Myocyte (in vitro differentiated cells): ENCODE measurements at regions not wholly inside any gene's neighbourhood (a gene's known extent, or its start where the extent isn't known, plus 50 kb on each side); places are given as distances from the start of the nearest gene placed in this dataset.

Experiments used
- DNase-seq: peaks from one replicate; pipeline ENCODE4 v3.0.0-alpha.2; 2012; ENCODE audit warnings: low read depth

DNA sequence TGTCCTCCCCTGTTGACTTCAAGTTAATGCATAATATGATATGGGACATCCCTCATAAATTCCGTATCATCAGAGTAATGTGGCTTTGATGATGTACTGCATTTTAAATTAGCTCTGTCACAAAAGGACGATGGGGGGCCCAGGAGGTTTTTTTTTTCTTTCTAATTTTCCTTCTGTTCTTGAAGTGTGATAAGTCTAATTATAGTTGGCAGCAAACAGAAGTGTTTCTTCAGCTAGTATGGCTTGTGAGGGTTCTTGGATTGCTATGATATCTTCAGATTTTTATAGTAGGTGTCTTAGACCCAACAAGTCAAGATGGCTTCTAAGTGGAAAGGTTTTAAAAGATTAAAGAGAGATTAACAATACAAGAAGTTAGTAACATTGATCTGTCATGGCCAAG, 796.2 kb upstream of the RBFOX1 start:
- DNase-seq = no peak

DNA sequence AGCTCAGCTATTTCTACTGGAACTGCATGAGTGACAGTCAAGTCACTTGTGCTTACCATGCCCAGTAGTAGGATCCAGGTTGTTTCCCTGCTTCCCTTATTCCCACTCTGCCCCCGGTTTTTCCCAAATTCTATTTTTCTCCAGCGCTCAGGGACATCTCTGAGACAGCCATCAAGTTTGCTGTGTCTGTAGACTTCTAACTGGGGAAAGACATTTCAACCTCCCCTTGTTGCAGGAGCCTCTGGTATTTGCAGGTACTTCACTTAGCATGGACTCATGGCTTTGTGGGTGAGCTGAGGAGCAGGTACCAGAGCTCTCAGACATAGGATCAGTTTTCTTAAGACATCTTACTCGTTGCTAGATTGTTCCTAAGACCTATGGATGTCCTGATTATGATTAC, 801.6 kb upstream of the RBFOX1 start:
- DNase-seq = no peak

DNA sequence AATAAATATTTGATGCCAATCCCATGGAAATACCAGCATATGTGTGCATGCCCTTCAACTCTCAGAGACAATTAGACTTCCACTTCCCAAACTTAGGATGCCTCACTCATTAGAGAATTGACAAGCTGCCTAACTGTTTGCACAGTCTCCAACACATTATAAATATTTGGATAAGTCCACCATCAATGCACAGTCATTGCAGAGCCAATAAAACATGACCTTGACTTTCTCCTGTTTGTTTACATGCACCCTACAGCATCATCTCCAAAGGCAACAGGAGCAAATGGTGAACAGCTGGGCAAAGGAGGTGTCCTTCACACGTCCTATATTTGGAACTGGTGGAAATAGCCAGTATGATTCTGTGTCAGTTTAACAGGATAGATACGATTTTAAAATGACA, 804.4 kb upstream of the RBFOX1 start:
- DNase-seq = no peak

DNA sequence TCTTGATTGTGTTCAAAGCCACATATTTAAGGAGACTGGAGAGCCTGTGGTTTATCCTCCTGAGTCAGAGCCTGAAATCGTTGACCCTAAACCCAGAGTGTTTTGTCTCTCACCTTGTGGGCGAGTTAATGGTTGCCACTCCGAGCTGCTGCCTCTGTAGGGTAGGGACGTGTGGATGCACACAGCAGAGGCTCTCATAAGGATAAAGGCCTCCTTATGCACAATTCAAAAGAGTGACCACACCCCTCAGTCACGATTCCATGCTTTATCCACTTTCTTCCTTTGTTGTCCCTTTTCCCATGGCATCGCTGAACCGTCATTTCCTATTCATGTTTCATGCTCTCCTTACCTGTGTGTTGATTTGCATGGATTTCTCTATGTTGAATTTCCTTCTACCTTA, 805.0 kb upstream of the RBFOX1 start:
- DNase-seq = no peak

DNA sequence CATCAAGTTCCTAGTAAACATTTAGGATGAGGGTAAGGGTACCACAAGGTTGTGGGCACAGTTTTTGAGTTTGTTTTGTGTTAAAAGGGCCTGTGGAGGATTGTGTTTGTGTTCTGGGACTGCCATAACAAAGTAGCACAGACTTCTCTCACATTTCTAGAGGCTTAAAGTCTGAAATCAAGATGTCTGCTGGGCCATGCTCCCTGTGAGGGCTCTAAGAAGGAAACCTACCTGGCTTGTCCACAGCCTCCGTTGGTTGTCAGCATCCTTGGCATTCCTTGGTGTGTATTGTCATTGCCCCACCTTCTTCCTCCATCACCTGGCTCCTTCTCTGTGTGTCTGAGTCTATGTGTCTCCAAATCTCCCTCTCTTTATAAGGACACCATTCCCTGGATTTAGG, 808.1 kb upstream of the RBFOX1 start:
- no peak for DNase-seq

DNA sequence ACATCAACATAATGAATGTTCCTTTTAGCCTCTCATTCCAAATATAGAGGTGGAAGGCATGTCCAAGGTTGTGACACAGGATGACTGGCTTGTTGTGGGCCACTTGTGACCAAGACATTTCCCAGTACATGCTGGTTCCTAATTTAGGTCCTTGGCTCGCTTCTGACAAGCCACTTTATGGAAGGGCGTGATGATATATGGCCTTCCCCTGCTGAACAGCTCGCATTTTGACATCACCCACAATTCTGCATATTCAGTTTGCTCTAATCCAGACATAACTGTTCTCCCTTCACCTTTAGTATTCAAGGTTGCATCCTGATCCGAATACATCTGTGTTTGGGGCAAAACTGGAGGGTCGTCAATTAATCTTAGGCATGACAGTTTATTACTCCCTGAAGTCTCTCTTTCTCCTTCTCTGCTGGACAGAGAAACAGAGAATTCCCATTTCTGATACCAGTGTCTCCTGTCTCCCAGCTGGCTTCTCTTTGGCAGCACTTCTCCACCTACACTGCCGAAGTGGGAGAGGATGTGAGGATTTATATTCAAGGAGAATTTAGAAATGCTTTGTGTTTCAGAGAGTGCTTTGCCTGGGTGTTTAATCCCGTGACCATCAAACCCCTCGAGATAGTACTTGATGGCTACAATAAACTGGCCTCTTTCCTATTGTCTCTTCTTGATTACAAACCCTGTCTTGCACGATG, 815.5 kb upstream of the RBFOX1 start:
- no peak for DNase-seq

DNA sequence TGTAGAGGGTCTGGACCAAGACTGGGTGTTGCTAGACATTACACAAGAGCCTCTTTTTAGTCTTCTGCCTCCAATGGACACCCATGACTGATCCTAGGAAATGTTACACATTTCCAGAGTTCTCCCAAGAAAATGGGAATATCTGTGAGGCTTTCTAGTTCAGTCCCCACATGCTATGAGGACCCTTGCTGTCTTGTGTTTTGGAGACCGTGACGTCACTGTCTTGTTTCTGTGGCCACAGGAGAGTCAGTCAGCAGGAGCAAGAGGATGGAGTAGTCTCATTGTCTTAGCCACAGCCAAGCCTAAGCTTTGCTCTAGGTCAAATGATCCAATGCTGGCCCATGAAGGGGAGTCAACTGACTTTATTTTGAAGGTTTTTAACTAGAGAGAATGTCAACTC, 820.1 kb upstream of the RBFOX1 start:
- no peak for DNase-seq

DNA sequence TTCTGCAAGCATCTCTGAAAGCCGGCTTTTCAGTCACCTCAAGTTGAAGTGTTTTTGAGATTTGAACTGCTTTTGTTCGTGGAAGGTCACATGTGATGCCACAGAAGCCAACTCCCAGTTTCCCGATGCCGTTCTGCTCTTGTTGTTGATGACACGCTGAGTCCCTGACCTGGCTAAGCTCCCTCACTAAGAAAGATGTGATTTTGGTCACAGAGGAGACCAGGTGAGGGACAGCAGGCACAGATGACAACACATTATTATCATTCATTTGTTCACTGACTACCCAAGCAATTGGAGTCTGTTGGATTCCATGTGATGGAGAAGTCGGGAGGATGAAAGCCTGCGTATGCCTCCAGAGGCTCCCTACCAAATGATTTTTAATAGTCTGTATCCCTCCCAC, 822.4 kb upstream of the RBFOX1 start:
- no peak for DNase-seq

DNA sequence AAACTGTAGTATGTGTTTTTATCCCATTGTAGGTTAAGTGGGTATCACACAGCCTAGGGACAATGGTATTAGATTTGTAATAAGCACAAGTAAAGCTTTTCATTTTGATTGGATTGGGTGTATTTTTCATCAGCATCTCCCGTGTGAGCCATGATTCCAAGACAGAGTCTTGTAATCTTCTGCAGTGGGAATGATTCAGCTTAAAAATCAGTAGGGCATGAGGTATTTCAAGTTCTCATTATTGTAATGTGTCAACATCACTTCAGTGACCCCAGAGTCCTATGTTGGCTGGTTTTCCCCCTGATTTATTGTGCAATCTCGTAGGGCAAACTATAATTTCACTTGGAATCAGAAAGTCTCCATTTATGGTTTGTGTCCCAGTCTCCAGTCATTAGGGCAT, 833.2 kb upstream of the RBFOX1 start:
- no peak for DNase-seq

DNA sequence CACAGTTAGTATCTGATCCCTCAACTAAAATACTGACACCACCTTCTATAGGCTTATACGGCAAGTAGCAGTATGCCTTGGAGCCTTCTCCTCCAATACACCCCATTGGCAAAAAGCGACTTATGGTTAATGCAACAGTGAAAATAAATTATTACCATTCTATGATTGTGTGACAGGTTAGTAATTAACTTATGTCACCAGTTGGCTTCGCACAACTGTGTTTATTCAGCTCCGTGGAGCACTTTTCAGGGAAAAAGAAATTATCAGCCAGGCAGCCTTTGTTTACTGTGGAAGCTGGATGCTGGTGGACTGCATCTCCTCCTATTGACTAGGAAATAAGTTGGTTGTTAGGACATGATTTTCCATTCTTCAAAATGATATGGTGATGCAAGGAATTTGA, 833.8 kb upstream of the RBFOX1 start:
- DNase-seq = no peak

DNA sequence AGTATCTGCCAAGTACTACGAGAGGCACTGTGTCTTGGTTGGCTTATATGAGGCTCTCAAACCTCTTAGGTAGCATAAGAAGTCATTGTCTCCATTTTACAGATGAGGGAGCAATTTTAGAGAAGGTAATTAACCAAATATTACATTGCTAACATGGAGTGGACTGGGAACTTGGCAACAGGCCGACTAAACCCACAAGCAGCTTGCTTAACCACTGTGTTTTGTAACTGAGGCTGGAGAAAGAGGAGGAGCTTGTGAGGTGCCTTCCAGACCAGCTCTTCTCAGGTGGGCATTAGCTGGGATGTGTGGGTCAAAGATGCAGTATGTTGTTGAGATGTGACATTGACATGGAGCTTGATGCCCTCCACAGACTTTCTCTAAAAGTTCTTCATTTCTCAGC, 835.6 kb upstream of the RBFOX1 start:
- no peak for DNase-seq

DNA sequence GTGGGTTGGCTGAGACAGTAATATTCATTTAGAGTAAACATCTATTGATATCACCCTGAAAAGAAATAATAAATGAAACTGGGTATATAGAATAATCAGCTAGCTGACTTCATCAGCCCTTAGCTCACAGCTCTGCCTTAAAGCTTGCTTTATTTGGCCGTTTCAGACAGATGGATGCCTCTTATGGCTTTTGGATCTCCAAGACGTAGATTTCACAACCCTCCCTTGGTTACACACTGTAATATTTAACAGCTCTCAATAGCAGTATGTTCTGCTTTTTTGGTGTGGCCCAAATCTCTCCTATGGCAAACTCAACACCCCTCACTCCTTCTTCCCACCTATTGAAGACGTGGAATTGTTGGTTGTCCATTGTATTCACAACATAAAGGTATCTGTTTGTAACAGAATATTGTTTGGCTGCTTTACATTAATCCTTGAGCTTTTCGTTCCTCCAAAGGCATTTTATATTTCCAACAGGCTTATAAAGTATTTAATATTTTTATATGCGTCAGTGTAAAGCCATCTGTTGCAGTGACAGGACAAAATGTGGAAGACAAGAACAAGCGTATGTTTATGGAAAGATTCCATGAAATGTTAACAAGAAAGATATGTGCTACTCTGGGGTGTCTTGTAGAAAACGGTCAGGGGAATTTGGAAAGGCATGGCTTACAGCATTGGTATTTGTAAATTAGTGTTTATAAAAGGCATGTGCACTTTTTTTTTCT, 837.0 kb upstream of the RBFOX1 start:
- DNase-seq = no peak

DNA sequence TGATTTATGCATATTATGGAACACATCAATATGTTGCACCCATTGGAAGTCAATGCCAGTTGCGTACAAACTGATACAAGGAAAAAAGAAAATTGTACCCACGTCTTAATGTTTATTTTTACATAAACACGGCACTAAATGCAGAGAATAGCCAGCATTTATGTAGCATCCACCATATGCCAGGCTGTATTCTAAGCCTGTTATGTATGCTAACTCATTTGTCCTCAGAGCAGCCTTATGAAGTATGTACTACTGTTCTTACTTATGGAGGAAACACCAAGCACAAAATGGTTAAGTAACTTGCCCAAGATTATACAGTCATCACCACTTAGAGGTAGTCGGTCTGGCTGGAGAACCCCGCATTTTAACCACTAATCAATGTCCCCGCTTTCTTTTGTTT, 837.9 kb upstream of the RBFOX1 start:
- no peak for DNase-seq

DNA sequence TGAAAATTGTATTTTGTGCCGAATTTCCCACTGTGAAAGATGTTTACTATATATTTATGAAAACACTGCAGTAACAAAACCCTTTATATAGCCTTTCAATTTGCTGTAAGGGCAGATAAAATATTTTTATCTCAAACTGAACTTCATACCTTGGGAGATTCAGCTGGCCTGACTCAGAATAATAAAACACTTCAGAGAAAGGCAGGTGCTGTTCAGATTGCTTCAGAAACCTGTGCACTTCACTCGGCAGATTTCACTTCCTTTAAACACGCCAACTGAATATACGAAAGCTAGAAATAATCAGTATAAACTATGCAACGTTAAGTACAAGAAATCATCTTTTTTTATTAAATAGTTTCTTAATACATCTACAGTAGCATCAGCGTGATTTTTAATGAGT, 839.1 kb upstream of the RBFOX1 start:
- DNase-seq = no peak

DNA sequence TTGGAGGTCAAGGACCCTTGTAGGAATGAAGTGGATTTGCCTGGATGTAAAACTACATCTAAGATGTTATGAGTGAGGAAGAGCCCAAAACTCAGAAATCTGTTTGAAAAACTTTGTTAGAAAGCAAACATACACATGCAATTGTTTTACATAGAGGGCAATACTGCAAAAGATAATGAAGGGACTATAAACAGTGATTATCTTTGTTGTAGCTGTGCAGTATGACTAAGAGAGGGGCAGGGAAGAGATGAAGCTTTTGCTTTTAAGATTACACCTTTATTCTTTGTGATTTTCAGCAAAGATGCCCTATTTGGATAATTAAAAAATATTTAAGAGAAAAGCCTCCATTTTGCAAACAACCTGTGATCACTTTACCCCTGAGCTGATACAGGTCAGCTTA, 839.9 kb upstream of the RBFOX1 start:
- DNase-seq = no peak

DNA sequence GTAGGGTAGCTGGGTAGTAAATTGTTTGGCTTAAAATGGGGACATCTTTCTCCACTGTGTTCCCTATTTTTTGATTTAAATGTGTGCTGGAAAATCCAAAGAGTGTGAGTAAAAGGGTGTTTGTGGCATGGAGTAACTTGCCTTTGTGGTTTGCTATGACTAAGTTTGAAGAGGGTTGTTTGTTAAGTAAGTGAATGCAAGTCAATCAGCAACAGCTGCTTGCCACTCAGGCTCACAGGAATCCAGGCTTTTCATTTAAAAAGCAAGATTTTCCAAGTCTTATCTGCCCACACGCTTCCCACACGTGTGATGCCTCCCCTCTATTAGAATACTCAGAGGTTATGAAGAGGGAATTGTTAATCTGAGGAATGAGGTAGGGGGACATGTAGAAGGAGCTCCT, 847.7 kb upstream of the RBFOX1 start:
- DNase-seq = no peak

DNA sequence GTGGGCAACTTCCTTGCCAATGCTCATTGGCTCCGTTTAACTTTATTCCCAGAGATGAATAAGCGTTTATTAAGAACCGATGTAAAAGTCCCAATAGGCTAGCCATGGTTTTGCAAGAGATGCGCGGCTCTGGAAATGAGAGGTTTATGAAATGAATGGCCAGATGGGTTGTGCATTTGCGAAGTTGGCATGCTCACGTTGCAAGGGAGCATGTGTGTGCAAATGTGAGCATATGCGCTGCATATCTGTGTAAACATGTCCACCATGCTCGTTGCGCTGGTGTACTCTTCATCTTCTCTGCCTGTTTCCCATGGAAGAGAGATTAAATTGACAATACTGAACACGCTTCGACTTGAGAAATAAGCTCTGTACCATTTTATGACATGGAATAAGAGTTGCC, 848.6 kb upstream of the RBFOX1 start:
- no peak for DNase-seq

DNA sequence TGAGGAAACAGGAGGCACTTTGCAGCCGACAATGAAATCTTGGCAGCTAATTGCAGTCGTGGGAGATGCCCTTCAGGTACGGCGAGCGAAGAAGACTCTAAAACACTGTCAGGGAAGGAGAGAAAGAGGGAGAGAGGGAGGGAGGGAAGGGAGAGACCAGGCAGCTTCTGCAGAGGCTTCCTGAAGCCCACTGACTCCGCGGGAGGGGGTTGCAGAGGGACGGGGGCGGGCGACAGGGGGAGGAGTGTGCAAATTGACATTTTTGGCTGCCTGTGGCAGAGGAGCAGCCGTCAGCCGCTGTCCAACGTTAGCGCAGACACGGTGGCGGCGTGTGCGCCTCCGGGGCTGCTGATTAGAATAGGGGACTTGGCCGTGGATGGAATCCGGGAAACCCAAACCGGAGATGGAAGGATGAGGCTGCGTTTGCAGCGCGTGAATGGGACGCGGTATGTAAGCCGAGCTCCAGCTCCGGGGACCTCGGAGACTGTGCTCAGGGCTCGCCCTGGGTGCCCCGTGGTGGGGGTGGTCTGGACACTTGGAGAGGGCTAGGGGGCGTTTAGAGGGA, 849.1 kb upstream of the RBFOX1 start:
- no peak for DNase-seq

DNA sequence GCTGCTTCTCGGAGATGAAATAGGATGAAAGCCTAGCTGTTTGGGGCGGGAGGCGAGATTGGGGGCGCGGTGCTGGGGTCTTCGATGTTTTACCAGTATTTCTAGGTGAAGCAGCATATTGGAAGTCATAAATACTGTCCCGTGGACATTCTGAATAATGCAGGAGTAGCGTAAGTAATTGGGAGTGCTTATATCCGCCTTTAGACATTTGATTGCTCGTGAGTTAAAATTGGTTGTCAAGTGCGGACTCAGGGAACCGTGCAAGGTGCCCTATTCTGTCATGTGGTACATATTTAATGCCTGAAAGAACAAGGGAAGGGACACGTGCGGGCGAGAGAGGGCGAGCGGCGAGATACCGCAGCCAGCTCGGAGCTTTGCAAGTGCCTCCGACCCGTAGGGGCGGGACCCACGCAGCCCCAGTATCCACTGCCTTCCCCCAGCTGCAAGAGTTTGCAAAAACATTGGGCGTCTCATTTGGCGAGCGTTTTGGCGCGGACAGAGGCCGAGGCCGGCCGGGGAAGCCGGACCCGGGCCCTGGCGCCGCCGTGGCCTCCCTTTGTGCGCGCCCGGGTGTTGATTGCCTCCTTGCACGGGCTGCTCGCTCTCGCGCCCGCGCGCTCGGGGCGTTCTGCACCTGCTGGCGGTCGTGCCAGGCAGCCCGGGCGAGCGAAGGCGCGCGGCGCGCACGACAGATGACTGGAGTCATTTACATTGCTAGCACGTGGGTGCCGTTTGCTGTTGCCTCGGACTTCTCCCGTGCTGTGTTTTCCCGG, 849.8 kb upstream of the RBFOX1 start:
- no peak for DNase-seq

DNA sequence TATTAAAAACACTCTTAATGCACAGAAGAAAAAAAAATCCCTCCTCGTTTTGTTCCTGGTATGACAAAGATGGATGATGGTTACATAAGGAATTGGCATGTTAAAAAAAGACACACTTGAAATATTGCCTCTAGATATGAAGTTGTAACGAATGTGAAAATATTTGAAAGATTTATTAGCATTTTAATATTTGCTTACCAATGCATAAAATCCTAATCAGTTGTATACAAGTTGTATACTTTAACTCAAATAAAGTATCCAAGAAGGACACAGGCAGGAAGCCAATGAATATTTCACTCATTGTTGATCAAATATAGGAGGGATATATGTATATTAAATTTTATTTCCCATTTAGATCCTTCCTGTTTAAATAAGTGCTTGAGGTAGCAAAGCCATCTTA, 850.8 kb upstream of the RBFOX1 start:
- no peak for DNase-seq

DNA sequence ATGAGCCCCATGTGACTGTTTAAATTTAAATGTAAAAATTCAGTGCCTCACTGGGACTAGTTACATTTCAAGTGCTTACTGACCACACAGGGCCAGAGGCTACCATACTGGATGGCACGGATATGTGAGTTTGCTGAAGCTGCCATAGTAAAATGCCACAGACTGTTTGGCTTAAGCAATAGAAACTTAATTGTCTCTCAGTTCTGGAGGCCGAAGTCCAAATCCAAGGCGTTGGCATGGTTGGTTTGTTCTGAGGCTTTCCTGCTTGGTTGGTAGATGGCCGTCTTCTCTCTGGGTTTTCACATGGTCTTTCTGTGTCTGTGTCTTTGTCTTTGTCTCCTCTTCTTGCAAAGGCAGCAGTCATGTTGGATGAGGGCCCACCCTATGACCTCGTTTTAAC, 878.9 kb upstream of the RBFOX1 start:
- no peak for DNase-seq
